ENCODE measurements at regions not wholly inside any gene's neighbourhood (a gene's known extent, or its start where the extent isn't known, plus 50 kb on each side); places are given as distances from the start of the nearest gene placed in this dataset.

- no peak for DNase-seq (ENCODE audit: low spot score)
Measured at GRCh38 chr14:89660166-89660565, 243.1 kb upstream of the FOXN3 start.

DNA sequence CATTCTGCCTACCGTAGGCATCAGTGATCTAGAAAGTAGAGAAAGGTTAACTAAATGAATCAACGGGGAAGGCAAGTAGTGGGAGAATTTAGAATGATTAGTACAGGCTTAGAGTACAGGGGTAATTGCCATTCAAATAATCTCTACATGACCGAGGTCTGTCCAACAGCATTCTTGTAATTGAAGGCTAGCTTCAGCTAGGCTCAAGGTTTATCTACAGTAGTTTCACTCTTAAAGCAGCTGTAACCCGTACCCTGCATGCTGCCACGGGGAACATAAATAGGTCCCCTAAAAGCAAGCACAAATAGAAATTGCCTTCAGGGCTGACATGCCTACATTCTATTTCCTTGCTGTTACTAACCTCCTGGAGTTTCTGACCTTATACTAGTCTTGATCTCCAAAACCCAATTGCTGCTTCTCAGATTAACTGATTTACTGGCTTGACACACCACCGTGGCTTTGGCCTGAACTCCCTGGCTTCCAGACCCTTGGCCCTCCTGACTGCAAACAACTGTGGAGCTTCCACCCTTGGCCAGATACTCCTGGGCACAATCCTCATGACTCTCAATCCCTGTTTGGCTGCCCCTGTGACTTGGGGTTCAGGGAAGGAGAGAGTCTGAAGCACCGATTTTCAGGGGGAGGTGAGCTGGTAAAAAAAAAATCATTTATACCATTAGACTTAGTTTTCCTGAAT lies 242.1 kb upstream of the FOXN3 start:
- no peak for DNase-seq (ENCODE audit: low spot score)

DNA sequence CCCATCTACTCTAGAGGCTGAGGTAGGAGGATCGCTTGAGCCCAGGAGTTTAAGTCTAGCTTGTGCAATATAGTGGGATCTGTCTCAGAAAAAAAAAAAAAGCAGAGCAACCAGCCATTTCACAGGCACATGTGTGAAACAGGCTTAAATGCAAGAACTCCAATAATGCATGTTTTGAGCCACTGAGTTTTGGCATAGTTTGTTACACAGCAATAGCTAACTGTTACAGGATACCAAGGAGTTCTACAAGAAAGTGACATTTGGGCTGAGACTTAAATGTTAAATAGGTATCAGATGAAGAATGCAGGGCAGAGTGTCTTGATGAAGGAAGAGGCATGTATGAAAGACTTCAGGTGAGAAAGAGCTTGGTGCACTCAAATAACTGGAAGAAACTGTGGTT lies 240.0 kb upstream of the FOXN3 start:
- DNase-seq (ENCODE audit: low spot score) = no peak

DNA sequence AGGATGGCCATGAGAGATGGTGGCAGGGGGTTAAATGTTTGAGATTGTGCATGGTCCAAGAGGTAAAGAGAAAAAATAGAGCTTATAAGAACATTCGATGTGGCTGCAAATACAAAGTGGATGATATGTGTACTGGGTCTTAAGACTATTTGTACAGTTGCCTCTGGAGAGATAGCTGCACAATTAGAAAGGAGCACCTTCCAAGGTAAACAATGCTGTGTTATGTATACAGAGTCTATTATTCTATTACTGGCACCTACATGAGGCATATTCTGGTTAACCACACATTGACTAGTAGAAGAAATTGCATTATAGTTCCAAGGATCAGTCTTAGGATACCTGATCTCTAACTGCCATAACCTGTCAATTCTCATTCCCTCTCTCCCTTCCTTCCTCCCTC lies 238.0 kb upstream of the FOXN3 start:
- DNase-seq (ENCODE audit: low spot score) = no peak

DNA sequence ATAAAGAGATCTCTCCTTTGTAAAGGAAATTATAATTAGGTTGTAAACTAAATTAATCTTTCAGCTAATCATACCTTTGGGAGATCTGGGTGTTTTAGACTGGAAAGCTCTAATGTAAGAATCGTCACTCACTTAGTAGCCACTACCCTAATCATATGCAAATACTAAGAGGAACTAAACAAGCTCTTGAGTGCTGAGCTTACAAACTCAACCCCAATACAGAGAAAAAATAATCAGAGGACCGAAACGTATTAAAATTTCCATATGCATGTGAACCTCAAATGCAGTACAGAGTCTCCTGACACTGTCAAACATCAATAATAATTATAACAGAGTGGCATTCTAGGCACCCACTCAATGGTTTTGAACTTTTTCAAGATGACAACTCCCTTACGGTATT lies 235.3 kb upstream of the FOXN3 start:
- no peak for DNase-seq (ENCODE audit: low spot score)

DNA sequence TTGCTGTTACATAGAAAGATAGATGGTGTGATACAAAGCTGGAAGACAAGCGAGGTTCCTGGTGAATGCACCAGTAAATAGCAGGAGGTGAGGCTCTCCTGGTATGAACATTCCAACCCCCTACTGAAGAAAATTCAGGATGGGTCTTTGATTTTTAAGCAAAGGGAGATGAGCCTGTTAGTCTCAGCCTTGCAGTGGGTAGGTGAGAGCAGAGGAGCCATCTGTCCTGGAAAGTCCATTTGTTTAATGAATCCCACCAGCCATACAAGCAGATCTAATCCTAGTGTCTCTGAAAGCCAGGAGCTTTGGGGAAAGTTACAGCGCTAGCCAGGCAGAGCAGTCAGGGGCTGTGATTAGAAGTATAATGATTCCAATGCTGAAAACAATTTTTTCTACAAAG lies 234.8 kb upstream of the FOXN3 start:
- DNase-seq (ENCODE audit: low spot score) = no peak

DNA sequence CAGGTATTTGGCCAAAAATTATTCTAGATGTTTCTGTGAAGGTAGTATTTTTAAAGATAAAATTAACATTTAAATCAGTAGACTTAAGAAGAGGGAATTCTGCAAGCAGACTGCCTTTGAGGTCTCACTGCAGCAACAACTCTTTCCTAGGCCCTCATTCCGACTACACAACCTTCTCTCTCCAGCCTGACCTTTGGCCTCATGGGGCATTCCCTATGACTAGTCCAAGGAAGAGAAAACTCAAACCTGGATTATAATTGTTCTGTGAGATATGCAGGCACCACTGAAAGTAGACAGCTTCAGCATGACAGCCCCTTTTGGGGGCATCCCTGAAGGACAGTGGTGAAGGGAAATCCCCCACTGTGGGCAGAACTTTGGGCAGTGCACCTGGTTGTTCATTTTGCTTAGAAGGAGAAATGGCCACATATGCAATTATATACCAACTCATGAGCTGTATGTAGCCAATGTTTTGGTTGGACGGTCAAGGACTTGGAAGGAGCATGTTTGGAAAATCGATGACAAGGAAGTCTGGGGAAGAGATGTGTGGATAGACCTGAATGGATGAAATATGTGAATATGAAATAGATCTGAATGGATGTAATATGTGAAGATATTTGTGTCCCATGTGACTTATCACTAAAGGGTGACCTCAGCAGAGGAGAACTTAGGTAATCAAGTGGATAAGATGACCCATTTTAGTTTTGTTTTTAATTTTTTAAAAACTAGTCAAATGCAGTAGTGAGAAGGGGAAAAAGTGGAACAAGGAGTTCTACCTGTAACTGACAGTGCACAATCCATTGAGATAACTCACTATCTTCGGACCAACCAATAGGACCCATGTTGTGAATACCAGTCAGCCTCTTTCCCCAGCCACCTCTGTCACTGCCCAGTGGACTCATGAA lies 233.3 kb upstream of the FOXN3 start:
- no peak for DNase-seq (ENCODE audit: low spot score)

GRCh38 chr14:89649451-89650075 lies 232.5 kb upstream of the FOXN3 start:
- no peak for DNase-seq (ENCODE audit: low spot score)

DNA sequence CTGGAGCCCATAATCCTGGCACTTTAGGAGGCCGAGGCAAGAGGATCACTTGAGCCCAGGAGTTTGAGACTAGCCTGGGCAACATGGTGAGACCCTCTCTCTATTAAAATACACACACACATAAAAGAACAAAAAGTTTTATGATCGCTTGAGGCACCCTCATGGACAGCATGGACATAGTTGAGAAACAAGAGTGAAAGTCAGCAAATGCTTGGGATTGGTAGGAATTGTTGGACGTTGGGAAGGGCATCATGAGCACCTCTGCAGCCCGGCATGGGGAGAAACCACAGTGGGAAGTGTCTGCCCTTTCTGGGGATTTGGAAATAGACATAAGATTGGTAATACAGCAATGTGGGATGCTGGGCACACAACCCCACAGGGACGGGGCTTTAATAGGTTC lies 231.9 kb upstream of the FOXN3 start:
- no peak for DNase-seq (ENCODE audit: low spot score)

DNA sequence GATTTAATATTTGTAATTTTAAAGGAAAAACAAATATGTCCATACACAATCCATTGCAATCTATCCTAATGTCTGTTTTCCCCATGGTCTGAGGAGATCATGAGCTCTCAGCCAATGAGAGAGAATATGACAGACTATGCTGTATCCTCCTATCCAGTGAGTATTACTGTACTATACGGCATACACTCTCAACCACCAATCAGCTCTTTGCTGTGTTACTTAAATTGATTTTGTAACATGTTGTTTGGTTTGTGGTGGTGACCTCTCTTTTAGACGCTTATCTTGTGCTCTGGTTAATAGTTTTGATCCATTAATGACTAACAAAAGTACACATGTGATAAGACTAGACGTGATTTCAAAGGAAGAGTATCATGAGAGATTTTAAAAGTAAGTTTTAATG lies 231.5 kb upstream of the FOXN3 start:
- no peak for DNase-seq (ENCODE audit: low spot score)

DNA sequence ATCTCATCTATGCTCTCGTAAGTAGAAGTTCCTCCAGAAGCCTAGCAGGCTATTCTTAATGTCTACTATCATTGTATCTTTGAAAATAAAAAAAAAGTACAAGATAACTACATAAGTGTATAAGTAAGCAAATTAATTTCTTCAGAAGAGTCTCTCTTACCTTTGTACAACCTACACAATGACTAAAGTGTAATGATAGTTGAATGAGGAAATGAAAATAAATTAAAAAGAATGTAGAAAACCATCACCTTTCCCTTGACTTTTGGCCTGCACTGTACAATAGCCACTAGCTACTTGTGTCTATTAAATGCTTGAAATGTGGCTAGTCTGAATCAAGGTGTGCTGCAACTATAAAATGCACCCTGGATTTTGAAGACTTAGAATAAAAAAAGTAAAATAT lies 229.9 kb upstream of the FOXN3 start:
- no peak for DNase-seq (ENCODE audit: low spot score)

DNA sequence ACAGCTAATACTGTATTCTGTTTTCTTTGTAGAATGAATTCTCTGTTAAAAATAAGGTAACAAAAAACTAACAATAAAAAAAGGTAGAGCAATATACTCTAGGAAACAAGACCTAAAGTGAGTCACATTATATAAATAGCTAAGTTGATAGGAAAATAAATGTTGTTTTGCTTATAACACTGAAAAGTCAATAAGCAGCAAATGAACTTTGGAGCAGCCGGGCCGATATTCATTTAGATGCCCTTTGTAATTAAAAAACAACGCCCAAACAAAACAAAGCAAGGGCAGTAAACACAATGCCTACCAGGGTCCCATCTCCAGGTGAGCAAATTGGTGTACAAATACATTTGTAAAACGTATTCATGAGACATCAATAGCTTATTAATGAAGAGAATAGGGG lies 227.6 kb upstream of the FOXN3 start:
- no peak for DNase-seq (ENCODE audit: low spot score)

GRCh38 chr14:89641495-89642175 lies 224.6 kb upstream of the FOXN3 start:
- DNase-seq (ENCODE audit: low spot score) = no peak

- DNase-seq (ENCODE audit: low spot score) = no peak
Measured at GRCh38 chr14:89640141-89640540, 223.1 kb upstream of the FOXN3 start.

DNA sequence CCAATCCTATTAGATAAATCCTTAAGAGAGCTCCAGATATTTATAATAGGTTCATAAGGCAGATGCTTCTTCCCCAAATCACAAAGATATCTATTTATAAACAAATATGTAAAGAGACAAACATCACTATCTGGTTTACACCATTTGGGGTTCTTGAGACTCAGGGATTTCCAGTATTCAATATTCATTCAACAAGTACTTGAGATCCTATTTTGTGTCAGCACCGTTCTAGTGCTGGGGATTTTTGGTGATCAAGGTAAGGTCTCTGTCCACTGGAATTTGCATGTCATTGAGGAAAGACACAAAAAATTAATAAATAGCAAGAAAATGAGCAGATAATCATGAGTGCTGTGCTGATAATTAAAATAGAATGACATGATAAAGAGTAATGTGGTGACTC lies 222.7 kb upstream of the FOXN3 start:
- no peak for DNase-seq (ENCODE audit: low spot score)

- DNase-seq (ENCODE audit: low spot score) = no peak
Measured at GRCh38 chr14:89638891-89639290, 221.9 kb upstream of the FOXN3 start.

GRCh38 chr14:89637581-89637980 lies 220.5 kb upstream of the FOXN3 start:
- DNase-seq (ENCODE audit: low spot score) = no peak

DNA sequence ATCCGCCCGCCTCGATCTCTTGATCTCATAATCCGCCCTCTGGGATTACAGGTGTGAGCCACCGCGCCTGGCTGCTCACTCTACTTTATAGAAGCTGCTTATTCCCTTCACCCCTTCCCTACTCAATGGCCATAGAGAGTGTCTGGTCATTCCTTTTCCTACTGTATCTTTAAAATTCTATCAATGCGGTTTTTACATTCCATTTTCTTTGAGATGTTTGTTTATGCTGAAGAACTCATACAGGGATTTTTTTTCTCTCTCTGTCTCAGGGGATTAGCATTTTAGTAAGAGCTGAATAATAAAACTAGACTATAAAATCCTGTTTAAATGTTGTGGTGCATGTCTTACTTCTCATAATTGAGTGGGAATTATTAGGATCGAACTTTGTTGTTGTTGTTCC lies 218.6 kb upstream of the FOXN3 start:
- DNase-seq (ENCODE audit: low spot score) = no peak

- no peak for DNase-seq (ENCODE audit: low spot score)
Measured at GRCh38 chr14:89634037-89634436, 217.0 kb upstream of the FOXN3 start.

- DNase-seq (ENCODE audit: low spot score) = no peak
Measured at GRCh38 chr14:89630101-89630829, 213.2 kb upstream of the FOXN3 start.

GRCh38 chr14:89629383-89629782 lies 212.3 kb upstream of the FOXN3 start:
- DNase-seq (ENCODE audit: low spot score) = no peak

- DNase-seq (ENCODE audit: low spot score) = no peak
Measured at GRCh38 chr14:89628521-89628920, 211.5 kb upstream of the FOXN3 start.
